ENCODE measurements at regions not wholly inside any gene's neighbourhood (a gene's known extent, or its start where the extent isn't known, plus 50 kb on each side); places are given as distances from the start of the nearest gene placed in this dataset.

DNA sequence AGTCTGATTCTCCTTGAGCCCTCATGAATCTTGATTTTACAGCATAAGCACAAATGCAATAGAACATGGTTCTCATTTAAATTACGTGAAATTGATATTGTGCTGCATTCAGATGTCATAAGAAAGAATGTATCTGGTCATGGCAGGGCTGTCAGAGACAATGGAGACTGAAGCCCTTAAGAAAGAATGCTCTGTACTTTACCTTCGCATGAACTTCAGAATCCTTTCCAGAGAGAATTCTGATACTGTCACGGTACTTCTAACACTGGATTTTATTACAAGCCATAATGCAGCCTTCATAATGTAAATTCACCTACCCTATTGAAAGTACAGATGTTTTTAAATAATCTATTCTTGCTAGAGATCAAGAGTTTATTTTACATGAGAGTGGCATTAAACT, 677.9 kb upstream of the ADGRL3 start:
- Histone ChIP-seq H2AFZ (no peak overlapping the region), H3K4me1 (ENCODE audit: insufficient read depth) (no peaks in the 10 kb centered on the region), H3K4me3 (no peak overlapping the region), H4K20me1 (replicated peaks; ENCODE audit: insufficient read depth) (no peaks in the 10 kb centered on the region), H3F3A (replicated peaks; ENCODE audit: low read depth) (no peaks in the 10 kb centered on the region), H3K4me2 (no peak overlapping the region), H3K27me3 (ENCODE audit: insufficient read depth) (no peaks in the 10 kb centered on the region), H3K9me2 (ENCODE audit: insufficient read depth) (no peaks in the 10 kb centered on the region), H3K36me3 (ENCODE audit: insufficient read depth) (no peaks in the 10 kb centered on the region), H3K79me2 (replicated peaks; ENCODE audit: insufficient read depth) (no peaks in the 10 kb centered on the region), H3K27ac (ENCODE audit: low read depth) (no peak overlapping the region)
- Mint-ChIP-seq H3K4me1 (peaks cover 5% of the 10 kb centered on the region), H3K27me3 (ENCODE audit: insufficient read depth, low read depth, poor library complexity) (no peaks in the 10 kb centered on the region), H3K4me3 (no peak overlapping the region), H3K27ac (no peak overlapping the region), H3K9me3 (no peaks in the 10 kb centered on the region), H3K36me3 (ENCODE audit: low read depth) (no peaks in the 10 kb centered on the region)
- peak; percentile 6 for DNase-seq (ENCODE audit: low spot score)
- no peak for ATAC-seq
- TF ChIP-seq STAT1 (IDR thresholded peaks at IDR 0.05; ENCODE audit: unreplicated experiment) (no peak), EZH2 (IDR thresholded peaks at IDR 0.05; ENCODE audit: low read depth, unreplicated experiment) (no peak), EZH2phosphoT487 (IDR thresholded peaks at IDR 0.05; ENCODE audit: unreplicated experiment) (no peak), POLR2AphosphoS5 (IDR thresholded peaks at IDR 0.05; ENCODE audit: low read depth) (no peak), ZNF114 (CRISPR knock-in tag; IDR thresholded peaks at IDR 0.05) (no peak), CREB1 (CRISPR knock-in tag; IDR thresholded peaks at IDR 0.05; ENCODE audit: low read depth) (no peak), NANOG (IDR thresholded peaks at IDR 0.05; ENCODE audit: borderline replicate concordance) (no peak), ZNF331 (CRISPR knock-in tag; IDR thresholded peaks at IDR 0.05; ENCODE audit: low read depth) (no peak), JUNB (IDR thresholded peaks at IDR 0.05; ENCODE audit: unreplicated experiment) (no peak)
- TF ChIP-seq, protein P1, sequence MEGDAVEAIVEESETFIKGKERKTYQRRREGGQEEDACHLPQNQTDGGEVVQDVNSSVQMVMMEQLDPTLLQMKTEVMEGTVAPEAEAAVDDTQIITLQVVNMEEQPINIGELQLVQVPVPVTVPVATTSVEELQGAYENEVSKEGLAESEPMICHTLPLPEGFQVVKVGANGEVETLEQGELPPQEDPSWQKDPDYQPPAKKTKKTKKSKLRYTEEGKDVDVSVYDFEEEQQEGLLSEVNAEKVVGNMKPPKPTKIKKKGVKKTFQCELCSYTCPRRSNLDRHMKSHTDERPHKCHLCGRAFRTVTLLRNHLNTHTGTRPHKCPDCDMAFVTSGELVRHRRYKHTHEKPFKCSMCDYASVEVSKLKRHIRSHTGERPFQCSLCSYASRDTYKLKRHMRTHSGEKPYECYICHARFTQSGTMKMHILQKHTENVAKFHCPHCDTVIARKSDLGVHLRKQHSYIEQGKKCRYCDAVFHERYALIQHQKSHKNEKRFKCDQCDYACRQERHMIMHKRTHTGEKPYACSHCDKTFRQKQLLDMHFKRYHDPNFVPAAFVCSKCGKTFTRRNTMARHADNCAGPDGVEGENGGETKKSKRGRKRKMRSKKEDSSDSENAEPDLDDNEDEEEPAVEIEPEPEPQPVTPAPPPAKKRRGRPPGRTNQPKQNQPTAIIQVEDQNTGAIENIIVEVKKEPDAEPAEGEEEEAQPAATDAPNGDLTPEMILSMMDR (conservative IDR thresholded peaks at IDR 0.05; ENCODE audit: low read depth in 2 of 2) = no peak
- TF ChIP-seq, protein P2, sequence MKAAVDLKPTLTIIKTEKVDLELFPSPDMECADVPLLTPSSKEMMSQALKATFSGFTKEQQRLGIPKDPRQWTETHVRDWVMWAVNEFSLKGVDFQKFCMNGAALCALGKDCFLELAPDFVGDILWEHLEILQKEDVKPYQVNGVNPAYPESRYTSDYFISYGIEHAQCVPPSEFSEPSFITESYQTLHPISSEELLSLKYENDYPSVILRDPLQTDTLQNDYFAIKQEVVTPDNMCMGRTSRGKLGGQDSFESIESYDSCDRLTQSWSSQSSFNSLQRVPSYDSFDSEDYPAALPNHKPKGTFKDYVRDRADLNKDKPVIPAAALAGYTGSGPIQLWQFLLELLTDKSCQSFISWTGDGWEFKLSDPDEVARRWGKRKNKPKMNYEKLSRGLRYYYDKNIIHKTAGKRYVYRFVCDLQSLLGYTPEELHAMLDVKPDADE (IDR thresholded peaks at IDR 0.05) = no peak
- TF ChIP-seq, protein P3, sequence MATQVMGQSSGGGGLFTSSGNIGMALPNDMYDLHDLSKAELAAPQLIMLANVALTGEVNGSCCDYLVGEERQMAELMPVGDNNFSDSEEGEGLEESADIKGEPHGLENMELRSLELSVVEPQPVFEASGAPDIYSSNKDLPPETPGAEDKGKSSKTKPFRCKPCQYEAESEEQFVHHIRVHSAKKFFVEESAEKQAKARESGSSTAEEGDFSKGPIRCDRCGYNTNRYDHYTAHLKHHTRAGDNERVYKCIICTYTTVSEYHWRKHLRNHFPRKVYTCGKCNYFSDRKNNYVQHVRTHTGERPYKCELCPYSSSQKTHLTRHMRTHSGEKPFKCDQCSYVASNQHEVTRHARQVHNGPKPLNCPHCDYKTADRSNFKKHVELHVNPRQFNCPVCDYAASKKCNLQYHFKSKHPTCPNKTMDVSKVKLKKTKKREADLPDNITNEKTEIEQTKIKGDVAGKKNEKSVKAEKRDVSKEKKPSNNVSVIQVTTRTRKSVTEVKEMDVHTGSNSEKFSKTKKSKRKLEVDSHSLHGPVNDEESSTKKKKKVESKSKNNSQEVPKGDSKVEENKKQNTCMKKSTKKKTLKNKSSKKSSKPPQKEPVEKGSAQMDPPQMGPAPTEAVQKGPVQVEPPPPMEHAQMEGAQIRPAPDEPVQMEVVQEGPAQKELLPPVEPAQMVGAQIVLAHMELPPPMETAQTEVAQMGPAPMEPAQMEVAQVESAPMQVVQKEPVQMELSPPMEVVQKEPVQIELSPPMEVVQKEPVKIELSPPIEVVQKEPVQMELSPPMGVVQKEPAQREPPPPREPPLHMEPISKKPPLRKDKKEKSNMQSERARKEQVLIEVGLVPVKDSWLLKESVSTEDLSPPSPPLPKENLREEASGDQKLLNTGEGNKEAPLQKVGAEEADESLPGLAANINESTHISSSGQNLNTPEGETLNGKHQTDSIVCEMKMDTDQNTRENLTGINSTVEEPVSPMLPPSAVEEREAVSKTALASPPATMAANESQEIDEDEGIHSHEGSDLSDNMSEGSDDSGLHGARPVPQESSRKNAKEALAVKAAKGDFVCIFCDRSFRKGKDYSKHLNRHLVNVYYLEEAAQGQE (IDR thresholded peaks at IDR 0.05; ENCODE audit: unreplicated experiment) = no peak
- TF ChIP-seq, protein P4, sequence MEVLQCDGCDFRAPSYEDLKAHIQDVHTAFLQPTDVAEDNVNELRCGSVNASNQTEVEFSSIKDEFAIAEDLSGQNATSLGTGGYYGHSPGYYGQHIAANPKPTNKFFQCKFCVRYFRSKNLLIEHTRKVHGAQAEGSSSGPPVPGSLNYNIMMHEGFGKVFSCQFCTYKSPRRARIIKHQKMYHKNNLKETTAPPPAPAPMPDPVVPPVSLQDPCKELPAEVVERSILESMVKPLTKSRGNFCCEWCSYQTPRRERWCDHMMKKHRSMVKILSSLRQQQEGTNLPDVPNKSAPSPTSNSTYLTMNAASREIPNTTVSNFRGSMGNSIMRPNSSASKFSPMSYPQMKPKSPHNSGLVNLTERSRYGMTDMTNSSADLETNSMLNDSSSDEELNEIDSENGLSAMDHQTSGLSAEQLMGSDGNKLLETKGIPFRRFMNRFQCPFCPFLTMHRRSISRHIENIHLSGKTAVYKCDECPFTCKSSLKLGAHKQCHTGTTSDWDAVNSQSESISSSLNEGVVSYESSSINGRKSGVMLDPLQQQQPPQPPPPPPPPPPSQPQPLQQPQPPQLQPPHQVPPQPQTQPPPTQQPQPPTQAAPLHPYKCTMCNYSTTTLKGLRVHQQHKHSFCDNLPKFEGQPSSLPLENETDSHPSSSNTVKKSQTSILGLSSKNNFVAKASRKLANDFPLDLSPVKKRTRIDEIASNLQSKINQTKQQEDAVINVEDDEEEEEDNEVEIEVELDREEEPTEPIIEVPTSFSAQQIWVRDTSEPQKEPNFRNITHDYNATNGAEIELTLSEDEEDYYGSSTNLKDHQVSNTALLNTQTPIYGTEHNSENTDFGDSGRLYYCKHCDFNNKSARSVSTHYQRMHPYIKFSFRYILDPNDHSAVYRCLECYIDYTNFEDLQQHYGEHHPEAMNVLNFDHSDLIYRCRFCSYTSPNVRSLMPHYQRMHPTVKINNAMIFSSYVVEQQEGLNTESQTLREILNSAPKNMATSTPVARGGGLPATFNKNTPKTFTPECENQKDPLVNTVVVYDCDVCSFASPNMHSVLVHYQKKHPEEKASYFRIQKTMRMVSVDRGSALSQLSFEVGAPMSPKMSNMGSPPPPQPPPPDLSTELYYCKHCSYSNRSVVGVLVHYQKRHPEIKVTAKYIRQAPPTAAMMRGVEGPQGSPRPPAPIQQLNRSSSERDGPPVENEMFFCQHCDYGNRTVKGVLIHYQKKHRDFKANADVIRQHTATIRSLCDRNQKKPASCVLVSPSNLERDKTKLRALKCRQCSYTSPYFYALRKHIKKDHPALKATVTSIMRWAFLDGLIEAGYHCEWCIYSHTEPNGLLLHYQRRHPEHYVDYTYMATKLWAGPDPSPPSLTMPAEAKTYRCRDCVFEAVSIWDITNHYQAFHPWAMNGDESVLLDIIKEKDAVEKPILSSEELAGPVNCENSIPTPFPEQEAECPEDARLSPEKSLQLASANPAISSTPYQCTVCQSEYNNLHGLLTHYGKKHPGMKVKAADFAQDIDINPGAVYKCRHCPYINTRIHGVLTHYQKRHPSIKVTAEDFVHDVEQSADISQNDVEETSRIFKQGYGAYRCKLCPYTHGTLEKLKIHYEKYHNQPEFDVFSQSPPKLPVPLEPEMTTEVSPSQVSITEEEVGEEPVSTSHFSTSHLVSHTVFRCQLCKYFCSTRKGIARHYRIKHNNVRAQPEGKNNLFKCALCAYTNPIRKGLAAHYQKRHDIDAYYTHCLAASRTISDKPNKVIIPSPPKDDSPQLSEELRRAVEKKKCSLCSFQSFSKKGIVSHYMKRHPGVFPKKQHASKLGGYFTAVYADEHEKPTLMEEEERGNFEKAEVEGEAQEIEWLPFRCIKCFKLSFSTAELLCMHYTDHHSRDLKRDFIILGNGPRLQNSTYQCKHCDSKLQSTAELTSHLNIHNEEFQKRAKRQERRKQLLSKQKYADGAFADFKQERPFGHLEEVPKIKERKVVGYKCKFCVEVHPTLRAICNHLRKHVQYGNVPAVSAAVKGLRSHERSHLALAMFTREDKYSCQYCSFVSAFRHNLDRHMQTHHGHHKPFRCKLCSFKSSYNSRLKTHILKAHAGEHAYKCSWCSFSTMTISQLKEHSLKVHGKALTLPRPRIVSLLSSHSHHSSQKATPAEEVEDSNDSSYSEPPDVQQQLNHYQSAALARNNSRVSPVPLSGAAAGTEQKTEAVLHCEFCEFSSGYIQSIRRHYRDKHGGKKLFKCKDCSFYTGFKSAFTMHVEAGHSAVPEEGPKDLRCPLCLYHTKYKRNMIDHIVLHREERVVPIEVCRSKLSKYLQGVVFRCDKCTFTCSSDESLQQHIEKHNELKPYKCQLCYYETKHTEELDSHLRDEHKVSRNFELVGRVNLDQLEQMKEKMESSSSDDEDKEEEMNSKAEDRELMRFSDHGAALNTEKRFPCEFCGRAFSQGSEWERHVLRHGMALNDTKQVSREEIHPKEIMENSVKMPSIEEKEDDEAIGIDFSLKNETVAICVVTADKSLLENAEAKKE (CRISPR knock-in tag; IDR thresholded peaks at IDR 0.05) = no peak
